Heart right ventricle (tissue), 16 donors: ENCODE measurements at regions not wholly inside any gene's neighbourhood (a gene's known extent, or its start where the extent isn't known, plus 50 kb on each side); places are given as distances from the start of the nearest gene placed in this dataset.

Experiments
- ATAC-seq, 8 donors: fragments of 200-7000 bp; cut with Tn5 transposase; one replicate each; pipeline ENCODE4 v1.9.1; 2020; ENCODE audit warnings: mild to moderate bottlenecking in 8 of 8, moderate library complexity in 8 of 8, moderate number of reproducible peaks in 1 of 8
- DNase-seq, 2 donors: peaks; one replicate each; pipeline ENCODE4 v3.0.0-alpha.2; 2020
- H3K27ac ChIP-seq, 10 donors: fragments of 200-600 bp; sonication (generic) in 2 of 10; one replicate each; pipeline versions ENCODE4 v1.5.0 to v1.8.0; 2020 to 2022; ENCODE audit warnings: mild to moderate bottlenecking in 3 of 10
- H3K27me3 ChIP-seq, 7 donors: fragments of 200-600 bp; one replicate each; pipeline ENCODE4 v1.8.0; 2021 to 2022; ENCODE audit warnings: mild to moderate bottlenecking in 2 of 7
- H3K36me3 ChIP-seq, 9 donors: fragments of 200-600 bp; sonication (generic) in 1 of 9; one replicate each; pipeline versions ENCODE4 v1.5.0 to v1.8.0; 2020 to 2022; ENCODE audit warnings: mild to moderate bottlenecking in 2 of 9
- H3K4me1 ChIP-seq, 9 donors: fragments of 200-600 bp; sonication (generic) in 1 of 9; one replicate each; pipeline versions ENCODE4 v1.5.0 to v1.8.0; 2020 to 2022; ENCODE audit warnings: mild to moderate bottlenecking in 4 of 9
- H3K4me3 ChIP-seq, 10 donors: fragments of 200-600 bp; sonication (generic) in 2 of 10; one replicate each; pipeline versions ENCODE4 v1.5.0 to v1.8.0; 2020 to 2022; ENCODE audit warnings: mild to moderate bottlenecking in 7 of 10, moderate library complexity in 2 of 10
- H3K9me3 ChIP-seq, 11 donors: fragments of 200-600 bp in 10 of 11; sonication (generic) in 2 of 11; one replicate each; pipeline versions ENCODE4 v1.5.0 to v1.8.0; 2013 to 2022; ENCODE audit warnings: mild to moderate bottlenecking in 2 of 11, control low read depth in 1 of 11, moderate library complexity in 1 of 11
- CTCF ChIP-seq, 9 donors: fragments of 200-600 bp; sonication (generic) in 2 of 9; IDR thresholded peaks; one replicate each; pipeline versions ENCODE4 v1.5.0 to v1.8.0; 2021 to 2022; ENCODE audit warnings: antibody characterized with exemption in 9 of 9, mild to moderate bottlenecking in 5 of 9, moderate library complexity in 1 of 9
- WGBS, 2 donors: extraction: QIAGEN DNeasy Blood & Tissue Kit; methylation state at CpG; one replicate each; pipeline ENCODE4 v1.1.7; 2013; ENCODE audit warnings: inconsistent platforms in 1 of 2; 5-methylcytosine and 5-hydroxymethylcytosine counted together
- intact Hi-C, 10 donors: fragments of 100-400 bp; cut with DNase I; formaldehyde crosslinking; loops; one replicate each; pipeline versions ENCODE4 v1.11.1 to v1.14.2; 2022
- donor health status: Arrhythmogenic right ventricular cardiomyopathy.
- donor health status: ischemic (EF 13 %, LVEDD 7.1; RV severe dilation, severe dysfunction).
- donor health status: healthy with polysubstance abuse.
- donor health status: DM: no; HTN: yes; CAD: no.
- donor health status: DM: no; HTN: no; CAD: no.
- donor health status: ischemic (EF 25% LVEDD 6.9; RV normal size, moderate dysfunction).
- donor health status: ischemic (EF 25% LVEDD 5.7; RV mildly dilated, moderate dysfunction).
- donor health status: healthy.
- donor health status: DM: yes; HTN: yes; CAD: no.
- donor health status: Ischemic cardiomyopathy.
- donor health status: ischemic (EF 35%, LVEDD 5.7; RV mildly dilated, moderate dysfunction).
- donor health status: nonischemic (EF 11% LVEDD 7.7; RV severe dilation, severe dysfunction).
- donor health status: DM: yes; HTN: yes; CAD: no.
- donor health status: PGD.
- donor health status: ischemic (EF 29% LVEDD 5.4; RV normal size, mild dysfunction).
- donor health status: nonischemic (EF 23%, LVEDD 6.1; RV moderate dilation, normal function).

GRCh38 chr11:69992943-69993694 lies 85.0 kb upstream of the ANO1 start:
- DNase-seq (no peak), ATAC-seq (no peak)
- Histone ChIP-seq H3K36me3 (no peaks in the 10 kb centered on the region), H3K27me3 (peaks cover 0 to 14% (median 6%) of the 10 kb centered on the region in 7 donors), H3K27ac (no peak overlapping the region), H3K4me1 (no peaks in the 10 kb centered on the region), H3K9me3 (peaks cover 0 to 19% (median 0%) of the 10 kb centered on the region in 11 donors), H3K4me3 (no peak overlapping the region)
- TF ChIP-seq CTCF (IDR thresholded peaks at IDR 0.05), result no peak
- intact Hi-C loops, result no loop called here
- WGBS, 2 donors, result 86 to 94% methylated on average over 6 of the region's 6 CpGs

GRCh38 chr11:69994810-69995209 lies 83.3 kb upstream of the ANO1 start:
- intact Hi-C loops, result no loop called here
- H3K36me3 ChIP-seq, result no peaks in the 10 kb centered on the region
- H3K4me1 ChIP-seq, result peaks cover 0 to 8% (median 0%) of the 10 kb centered on the region in 9 donors
- WGBS, 2 donors, result 77 to 96% methylated on average over 3 of the region's 3 CpGs
- ATAC-seq, result no peak
- no peak for DNase-seq
- H3K27ac ChIP-seq, result no peak overlapping the region
- peaks cover 0 to 11% (median 0%) of the 10 kb centered on the region in 7 donors for H3K27me3 ChIP-seq
- H3K9me3 ChIP-seq, result peaks cover 0 to 19% (median 0%) of the 10 kb centered on the region in 11 donors
- TF ChIP-seq CTCF (IDR thresholded peaks at IDR 0.05), result no peak
- H3K4me3 ChIP-seq, result no peak overlapping the region

GRCh38 chr11:69995697-69996096 lies 82.4 kb upstream of the ANO1 start:
- peaks cover 0 to 19% (median 0%) of the 10 kb centered on the region in 11 donors for H3K9me3 ChIP-seq
- intact Hi-C loops, result no loop called here
- ATAC-seq (no peak), DNase-seq (no peak)
- H3K4me3 ChIP-seq, result no peak overlapping the region
- WGBS, 2 donors, result 87 to 90% methylated on average over 10 of the region's 10 CpGs
- peaks cover 0 to 11% (median 0%) of the 10 kb centered on the region in 7 donors for H3K27me3 ChIP-seq
- TF ChIP-seq CTCF (IDR thresholded peaks at IDR 0.05), result no peak
- H3K4me1 ChIP-seq, result peaks cover 0 to 17% (median 7%) of the 10 kb centered on the region in 9 donors
- H3K36me3 ChIP-seq, result no peaks in the 10 kb centered on the region
- no peak overlapping the region for H3K27ac ChIP-seq

GRCh38 chr11:69996451-69996850 lies 81.7 kb upstream of the ANO1 start:
- Histone ChIP-seq H3K4me1 (peaks cover 0 to 23% (median 7%) of the 10 kb centered on the region in 9 donors), H3K4me3 (no peak overlapping the region), H3K9me3 (peaks cover 0 to 19% (median 0%) of the 10 kb centered on the region in 11 donors), H3K27me3 (peaks cover 0 to 11% (median 0%) of the 10 kb centered on the region in 7 donors), H3K27ac (no peak overlapping the region), H3K36me3 (no peaks in the 10 kb centered on the region)
- WGBS, 2 donors, result 62 to 68% methylated on average over 1 of the region's 1 CpG
- DNase-seq (no peak), ATAC-seq (no peak)
- no peak for TF ChIP-seq CTCF (IDR thresholded peaks at IDR 0.05)
- intact Hi-C loops, result no loop called here
